ENCODE measurements at regions not wholly inside any gene's neighbourhood (a gene's known extent, or its start where the extent isn't known, plus 50 kb on each side); places are given as distances from the start of the nearest gene placed in this dataset.

- TF ChIP-seq POLR2A (IDR thresholded peaks at IDR 0.05) = no peak
- no peak for TF ChIP-seq CTCF (IDR thresholded peaks at IDR 0.05)
Observed at GRCh38 chr21:15659753-15660422, 69.9 kb upstream of the USP25 start.

All from heart left ventricle (tissue), 13 donors.